ENCODE measurements at regions not wholly inside any gene's neighbourhood (a gene's known extent, or its start where the extent isn't known, plus 50 kb on each side); places are given as distances from the start of the nearest gene placed in this dataset.

GRCh38 chr3:13123013-13123654, 49.9 kb upstream of the IQSEC1 start:
- no peak overlapping the region for H2AFZ ChIP-seq
- H3K4me2 ChIP-seq = no peak overlapping the region
- ChIA-PET CTCF (no interaction called here), POLR2A (ENCODE audit: unreplicated experiment) (no interaction called here)
- TF ChIP-seq EZH2 (IDR thresholded peaks at IDR 0.05; ENCODE audit: low read depth) = no peak
- no peak for TF ChIP-seq CTCF (conservative IDR thresholded peaks at IDR 0.05)
- H3K4me1 ChIP-seq (replicated peaks; ENCODE audit: insufficient read depth) = no peaks in the 10 kb centered on the region
- no peak overlapping the region for H3K4me3 ChIP-seq
- H3K9me2 ChIP-seq (ENCODE audit: insufficient read depth) = no peaks in the 10 kb centered on the region
- H4K20me1 ChIP-seq (ENCODE audit: insufficient read depth) = no peaks in the 10 kb centered on the region
- H3K9me3 ChIP-seq (ENCODE audit: insufficient read depth, low read depth) = no peaks in the 10 kb centered on the region
- H3F3A ChIP-seq (ENCODE audit: insufficient read depth, low read depth) = 0 out of 2 replicates have a peak, but pooled peaks cover 3% of the 10 kb centered on the region
- H3K27ac ChIP-seq = no peak overlapping the region
- H3K27me3 ChIP-seq (ENCODE audit: insufficient read depth, low read depth) = no peaks in the 10 kb centered on the region
- BruUV-seq (replicated peaks) = no TSS peak
- intact Hi-C loops (cut with micrococcal nuclease; ENCODE audit: unreplicated experiment) = no loop called here
- no peaks in the 10 kb centered on the region for H3K36me3 ChIP-seq (ENCODE audit: low read depth)
- no peaks in the 10 kb centered on the region for H3K79me2 ChIP-seq (ENCODE audit: low read depth)
- no peak for DNase-seq
